ENCODE measurements at regions not wholly inside any gene's neighbourhood (a gene's known extent, or its start where the extent isn't known, plus 50 kb on each side); places are given as distances from the start of the nearest gene placed in this dataset.

DNA sequence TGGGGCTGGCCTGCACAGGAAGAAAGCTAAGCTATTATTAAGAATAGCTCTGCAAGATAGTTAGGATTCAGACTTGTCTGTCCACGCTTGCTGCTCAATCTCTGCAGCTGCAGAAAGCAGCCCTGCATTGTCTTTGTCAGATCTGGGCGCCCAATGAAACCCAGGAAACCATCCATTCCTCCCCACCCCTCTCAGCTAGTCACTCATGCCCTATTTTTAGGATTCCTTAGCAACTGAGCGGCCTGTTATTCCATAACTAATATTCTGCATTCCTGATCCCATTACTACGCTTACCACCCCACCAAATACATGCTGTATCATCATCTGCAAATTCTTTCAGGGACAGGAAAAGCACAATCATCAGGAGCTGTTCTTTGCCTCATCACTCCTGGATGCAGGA, 52.9 kb upstream of the APC start:
- no peak overlapping the region for H3K4me3 ChIP-seq (ENCODE audit: control insufficient read depth, low read depth, low read length)
- TF ChIP-seq CTCF (conservative IDR thresholded peaks at IDR 0.05; ENCODE audit: control insufficient read depth, insufficient read depth, low read depth, low read length), result no peak
- peak; percentile 35 for DNase-seq (ENCODE audit: low read depth)

DNA sequence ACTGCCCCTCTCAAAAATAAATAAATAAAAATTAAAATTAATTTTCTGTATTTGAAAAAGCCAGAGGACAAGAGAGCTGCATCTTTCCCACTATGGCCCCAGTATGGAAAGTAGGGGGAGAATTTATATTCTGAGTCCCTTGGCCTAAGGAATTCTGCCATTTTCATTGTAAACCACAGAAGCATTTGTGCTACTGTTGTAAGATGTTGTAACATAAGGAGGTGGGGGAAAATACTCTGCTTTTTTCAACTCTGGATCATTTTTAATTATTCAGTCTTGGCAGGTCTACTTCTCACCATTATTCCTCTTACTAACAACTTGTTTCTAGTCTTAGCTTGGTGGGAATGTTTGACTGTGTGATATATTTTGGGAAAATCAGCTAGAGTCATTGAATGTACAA, 52.3 kb upstream of the APC start:
- DNase-seq (ENCODE audit: low read depth), result no peak
- no peak overlapping the region for H3K4me3 ChIP-seq (ENCODE audit: control insufficient read depth, low read depth, low read length)
- no peak for TF ChIP-seq CTCF (conservative IDR thresholded peaks at IDR 0.05; ENCODE audit: control insufficient read depth, insufficient read depth, low read depth, low read length)

GRCh38 chr5:112685931-112686330, 51.8 kb upstream of the APC start:
- TF ChIP-seq CTCF (conservative IDR thresholded peaks at IDR 0.05; ENCODE audit: control insufficient read depth, insufficient read depth, low read depth, low read length), result no peak
- DNase-seq (ENCODE audit: low read depth), result no peak
- no peak overlapping the region for H3K4me3 ChIP-seq (ENCODE audit: control insufficient read depth, low read depth, low read length)

GRCh38 chr5:112686675-112687074, 51.0 kb upstream of the APC start:
- H3K4me3 ChIP-seq (ENCODE audit: control insufficient read depth, low read depth, low read length), result no peak overlapping the region
- no peak for DNase-seq (ENCODE audit: low read depth)
- TF ChIP-seq CTCF (conservative IDR thresholded peaks at IDR 0.05; ENCODE audit: control insufficient read depth, insufficient read depth, low read depth, low read length), result no peak

GRCh38 chr5:112687306-112687705, 50.4 kb upstream of the APC start:
- no peak for TF ChIP-seq CTCF (conservative IDR thresholded peaks at IDR 0.05; ENCODE audit: control insufficient read depth, insufficient read depth, low read depth, low read length)
- no peak for DNase-seq (ENCODE audit: low read depth)
- no peak overlapping the region for H3K4me3 ChIP-seq (ENCODE audit: control insufficient read depth, low read depth, low read length)
